ENCODE measurements at regions not wholly inside any gene's neighbourhood (a gene's known extent, or its start where the extent isn't known, plus 50 kb on each side); places are given as distances from the start of the nearest gene placed in this dataset.
A peak's percentile ranks its signal among the peaks of the same experiment; 100 is the strongest.
"Not testable (repeated sequence)": the region's sequence is repeated elsewhere in the genome, so short reads cannot be mapped to it uniquely, and the experiment has no call there.

DNA sequence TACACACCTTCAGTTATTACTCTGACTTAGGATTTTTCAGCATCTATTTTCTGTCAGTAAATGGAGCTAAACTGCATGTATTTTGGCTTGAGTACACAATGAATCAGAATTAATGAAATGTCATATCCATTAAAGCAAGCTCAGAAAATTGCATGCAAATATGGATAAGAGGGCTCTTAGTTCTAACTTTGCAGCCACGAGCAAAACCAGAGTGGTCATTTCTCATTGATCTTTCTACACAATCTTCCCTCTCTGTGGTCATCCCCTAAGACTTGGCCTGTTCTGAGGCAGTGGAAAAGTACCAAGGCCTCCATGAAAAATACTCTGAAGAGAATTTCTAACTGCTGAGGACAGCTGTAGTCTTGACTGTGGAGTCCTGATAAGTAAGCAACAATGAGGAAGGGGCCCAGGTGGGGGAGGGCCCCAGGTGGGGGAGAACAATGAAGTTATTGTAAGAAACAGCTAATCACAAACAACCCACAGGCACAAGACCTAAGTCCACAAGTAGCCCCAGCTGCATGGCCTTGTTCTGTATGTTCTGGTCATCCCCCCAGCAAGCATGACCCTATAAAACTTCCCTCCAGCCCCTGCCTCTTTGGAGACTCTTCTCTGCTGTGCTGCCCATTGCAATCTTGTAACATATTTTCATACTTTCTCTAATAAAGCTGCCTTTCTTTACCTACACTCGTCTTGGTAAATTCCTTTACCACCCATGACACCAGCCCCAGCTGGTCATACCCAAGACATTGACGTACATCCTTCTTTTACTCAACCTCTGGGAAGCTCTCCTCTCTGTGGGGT is 230.3 kb downstream of the TDRD15 start:
- DNase-seq = no peak

DNA sequence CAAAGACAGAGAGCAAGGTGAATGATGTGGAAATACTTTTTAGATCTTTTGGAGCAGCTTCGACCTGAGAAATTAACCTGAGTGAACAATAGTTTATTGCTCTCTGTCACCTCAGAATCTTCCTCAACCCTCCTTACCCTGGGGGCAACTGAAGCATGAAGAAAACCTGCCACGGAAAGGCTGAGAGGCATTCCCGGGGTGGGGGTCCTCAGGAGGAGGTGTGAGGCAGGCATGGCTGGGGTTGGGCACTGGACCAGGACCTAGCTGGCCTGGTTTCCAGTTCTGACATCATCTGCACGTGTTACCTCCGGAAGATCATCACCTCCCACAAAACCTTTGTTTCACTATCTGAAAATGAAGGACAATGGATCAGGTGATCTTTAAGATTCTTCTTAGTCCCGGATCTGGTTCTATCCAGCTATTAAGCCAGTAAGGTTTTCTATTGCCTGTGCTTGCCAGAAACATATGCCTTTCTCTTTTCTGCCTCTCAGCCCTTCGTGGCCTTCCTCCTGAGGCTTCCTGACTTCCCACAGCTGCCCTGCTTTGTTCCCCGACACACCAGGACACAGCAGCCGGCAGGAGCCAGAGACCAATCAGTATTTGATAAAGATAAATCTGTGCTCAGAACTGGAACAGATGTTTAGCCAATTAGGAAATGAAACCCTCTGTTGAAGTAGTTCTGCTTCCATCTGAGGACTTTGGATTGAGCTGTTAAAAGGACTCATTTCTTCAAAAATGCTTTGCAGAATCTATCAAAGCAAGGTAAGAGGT is 232.5 kb downstream of the TDRD15 start:
- no peak for DNase-seq

DNA sequence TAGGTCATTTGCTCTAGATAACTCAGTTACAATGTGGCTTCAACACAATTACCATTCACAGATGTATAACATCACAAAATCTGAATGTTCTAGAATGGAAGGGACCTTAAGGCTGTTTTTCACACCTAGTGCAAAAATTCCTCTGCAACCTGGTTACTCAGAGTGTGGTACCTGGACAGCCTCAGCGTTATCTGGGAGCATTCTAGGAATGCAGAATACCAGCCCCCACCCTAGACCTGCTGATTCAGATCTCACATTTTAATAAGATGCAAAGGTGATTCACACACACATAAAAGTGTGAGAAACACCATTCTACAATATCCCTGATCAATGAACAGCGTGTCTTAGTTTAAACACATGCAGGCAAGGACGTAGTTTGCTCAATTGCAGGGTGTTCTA is 233.1 kb downstream of the TDRD15 start:
- no peak for DNase-seq

DNA sequence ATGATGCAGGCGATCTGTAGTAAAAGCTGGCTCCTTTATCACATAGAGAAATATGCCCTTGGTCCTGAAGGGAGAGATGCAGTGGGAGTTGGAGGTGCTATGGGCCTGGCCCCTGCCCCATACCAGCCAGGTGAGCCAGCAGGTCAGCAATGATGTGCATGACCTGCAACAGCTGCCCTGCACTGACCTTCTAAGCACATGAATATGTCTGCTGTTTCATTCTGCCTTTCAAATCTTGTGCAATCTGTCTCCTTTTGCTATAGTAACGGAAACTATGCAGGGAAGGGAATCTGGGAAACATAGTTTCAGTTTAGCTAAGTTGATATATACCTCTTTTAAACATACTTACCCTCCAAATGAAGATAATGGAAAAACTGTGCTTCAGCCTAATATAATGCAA is 235.2 kb downstream of the TDRD15 start:
- DNase-seq = no peak

DNA sequence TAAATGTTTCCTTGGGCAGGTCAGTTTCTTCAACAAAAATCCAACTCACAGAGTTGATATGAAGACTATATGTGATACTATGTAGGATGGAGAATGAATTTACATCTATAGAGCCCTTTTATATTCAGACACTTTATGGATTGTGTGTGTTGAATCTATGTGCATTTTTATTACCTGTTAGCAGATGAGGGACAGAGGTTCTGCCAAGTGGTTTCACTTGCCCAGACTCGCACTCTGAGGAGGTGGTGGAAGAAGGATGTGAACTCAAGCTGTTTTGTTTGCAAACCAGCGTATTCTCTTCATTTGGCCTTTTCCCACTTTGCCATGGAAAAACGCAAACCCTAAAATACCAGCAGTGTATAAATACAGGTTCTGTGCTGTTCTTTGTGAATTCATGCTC is 237.6 kb downstream of the TDRD15 start:
- DNase-seq = no peak

DNA sequence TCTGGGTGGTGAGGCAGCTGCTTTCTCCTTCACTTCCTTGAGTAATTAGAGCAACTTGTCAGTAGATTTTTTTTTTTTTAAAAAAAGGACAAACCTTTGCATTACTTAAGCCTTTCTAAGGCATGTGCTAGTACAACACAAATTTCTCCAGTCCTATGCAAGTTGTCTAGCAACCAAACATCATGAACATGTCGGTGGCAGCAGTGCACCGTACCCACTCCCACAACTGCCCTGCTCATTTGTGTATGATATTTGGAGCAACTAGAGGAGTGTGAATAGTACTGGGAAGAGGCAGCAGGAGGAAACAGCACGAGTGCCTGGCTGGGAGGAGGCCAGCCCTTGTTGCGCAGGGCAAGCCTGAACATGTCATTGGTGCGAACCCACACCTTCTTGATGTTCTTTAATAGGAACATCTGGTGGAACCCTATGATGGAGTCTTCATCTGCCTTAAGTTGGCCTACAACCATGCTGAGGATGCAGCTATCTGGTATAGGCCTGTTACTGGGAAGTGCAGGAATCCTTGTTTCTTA is 238.3 kb downstream of the TDRD15 start:
- DNase-seq = no peak

DNA sequence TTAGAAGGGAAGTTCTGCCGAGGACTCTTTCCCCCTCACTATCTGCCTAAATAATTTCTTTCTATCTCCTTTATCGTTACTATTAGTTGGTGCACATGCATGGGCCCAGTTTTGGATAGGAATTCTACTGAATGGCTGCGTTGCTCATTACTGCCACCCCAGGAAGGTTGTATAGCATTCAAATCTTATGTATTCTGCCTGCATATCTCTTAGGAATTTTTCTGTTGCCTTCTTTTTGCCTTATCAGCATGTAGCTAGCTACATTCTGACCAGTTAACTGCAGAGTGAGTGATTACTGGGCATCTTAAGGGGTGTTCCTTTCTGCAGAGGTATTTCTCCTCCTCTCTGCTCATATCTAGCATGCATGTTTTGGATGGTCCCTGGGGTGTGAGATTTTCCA is 239.6 kb downstream of the TDRD15 start:
- DNase-seq = no peak

DNA sequence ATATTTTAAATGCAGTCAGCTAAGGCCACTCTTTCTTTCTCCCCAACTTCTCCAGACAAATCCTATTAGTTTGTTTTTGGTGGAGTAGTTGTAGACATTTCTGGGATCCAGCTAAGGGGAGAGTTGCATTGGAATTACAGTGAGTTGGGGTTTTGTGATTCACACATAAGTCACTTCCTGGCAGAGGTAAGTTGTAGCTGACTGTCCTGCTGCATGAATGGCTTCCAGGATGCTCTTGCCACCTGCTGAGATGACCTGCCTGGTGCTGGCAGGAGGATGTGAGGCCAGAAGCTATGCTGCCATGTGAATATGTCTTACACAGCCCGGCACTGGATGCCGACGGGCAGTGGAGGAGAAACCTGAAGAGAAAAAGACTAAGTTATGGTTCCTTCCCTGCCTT is 243.7 kb downstream of the TDRD15 start:
- no peak for DNase-seq

DNA sequence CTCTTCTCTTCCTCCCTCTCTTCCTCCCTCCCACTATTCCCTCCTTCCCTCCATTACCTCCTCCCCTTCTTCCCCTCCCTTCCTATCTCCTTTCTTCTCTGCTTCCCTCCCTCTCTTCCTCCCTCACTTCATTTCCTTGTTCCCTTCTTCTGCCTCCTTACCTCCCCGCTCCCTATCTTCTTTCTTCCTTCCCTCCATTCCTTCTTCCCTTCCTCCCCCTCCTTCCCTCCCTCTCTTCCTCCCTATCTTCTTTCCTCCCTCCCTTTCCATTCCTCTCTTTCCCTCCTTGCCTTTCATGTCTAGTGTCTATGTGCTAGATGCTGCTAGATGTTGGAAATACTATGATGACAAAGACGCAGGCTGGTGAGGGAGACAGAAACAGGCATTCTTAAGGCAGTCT is 246.0 kb downstream of the TDRD15 start:
- no peak for DNase-seq

DNA sequence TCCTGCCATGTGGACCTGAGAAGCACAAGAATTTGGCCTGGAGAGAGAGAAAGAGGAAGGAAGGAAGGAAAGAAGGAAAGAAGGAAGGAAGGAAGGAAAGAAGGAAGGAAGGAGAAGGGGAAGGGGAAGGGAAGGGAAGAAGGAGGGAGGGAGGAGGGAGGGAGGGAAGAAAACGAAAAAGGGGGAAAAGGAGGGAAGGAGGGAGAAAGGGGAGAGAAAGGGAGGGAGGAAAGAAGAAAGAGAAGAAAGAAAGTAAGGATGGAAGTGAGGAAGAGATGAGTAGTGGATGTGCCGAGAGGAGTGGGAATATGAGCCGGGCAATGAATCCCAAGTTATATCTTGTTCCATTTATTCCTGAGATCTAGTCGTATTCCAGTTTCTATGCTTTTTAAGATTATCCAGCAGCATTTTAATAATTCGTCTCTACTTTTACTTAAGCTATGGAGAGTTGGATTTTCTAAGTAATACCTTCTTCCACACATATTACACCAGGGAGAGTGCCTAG is 247.8 kb downstream of the TDRD15 start:
- DNase-seq = no peak

DNA sequence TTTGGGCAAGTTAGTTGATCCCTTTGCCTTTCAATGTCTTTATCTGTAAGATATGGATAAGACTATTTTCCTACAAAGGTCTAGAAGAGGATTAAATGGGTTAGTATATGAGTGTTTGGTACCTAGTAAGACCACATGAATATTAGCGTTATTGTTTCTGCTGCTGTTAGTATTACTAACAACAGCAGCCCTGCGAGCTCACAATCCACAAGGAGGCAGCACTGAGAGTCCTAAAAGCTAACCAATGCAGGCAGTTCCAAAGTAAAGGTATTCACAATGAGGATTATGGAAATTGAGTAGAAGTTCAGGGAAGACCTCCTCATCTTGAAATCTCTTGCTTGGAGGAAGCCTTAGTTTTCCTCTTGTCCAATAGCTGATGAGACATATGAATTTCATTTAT is 248.9 kb downstream of the TDRD15 start:
- no peak for DNase-seq

DNA sequence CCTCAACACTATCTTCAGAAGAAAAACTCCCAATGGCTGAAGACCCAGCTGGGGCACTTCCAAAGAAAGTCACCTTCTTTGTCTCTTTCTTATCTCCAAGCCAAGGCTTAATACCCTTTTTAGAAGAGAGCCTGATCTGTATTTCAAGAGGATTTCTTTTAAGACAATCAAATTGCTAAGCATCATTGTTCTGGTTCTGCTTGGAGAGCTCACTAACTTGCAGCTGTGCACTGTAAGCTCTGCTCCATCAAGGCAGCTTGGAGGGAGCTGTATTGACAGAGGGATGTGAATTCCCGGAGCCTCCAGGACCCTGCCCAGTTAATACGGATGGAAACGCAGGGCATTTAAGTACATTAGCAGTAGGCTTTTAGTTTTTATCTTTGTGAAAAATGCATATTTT is 253.1 kb downstream of the TDRD15 start:
- no peak for DNase-seq

DNA sequence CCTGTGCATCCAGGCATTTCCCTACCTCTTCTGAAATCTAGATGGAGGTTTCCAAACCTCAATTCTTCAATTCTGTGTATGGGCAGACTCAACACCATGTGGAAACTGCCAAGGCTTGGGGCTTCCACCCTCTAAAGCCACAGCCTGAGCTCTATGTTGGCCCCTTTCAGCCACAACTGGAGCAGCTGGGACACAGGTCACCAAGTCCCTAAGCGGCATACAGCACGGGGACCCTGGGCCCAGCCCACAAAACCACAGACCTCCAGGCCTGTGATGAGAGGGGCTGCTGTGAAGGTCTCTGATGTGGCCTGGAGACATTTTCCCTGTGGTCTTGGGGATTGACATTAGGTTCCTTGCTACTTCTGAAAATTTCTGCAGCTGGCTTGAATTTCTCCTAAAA is 255.4 kb downstream of the TDRD15 start:
- DNase-seq = peak; percentile 37

DNA sequence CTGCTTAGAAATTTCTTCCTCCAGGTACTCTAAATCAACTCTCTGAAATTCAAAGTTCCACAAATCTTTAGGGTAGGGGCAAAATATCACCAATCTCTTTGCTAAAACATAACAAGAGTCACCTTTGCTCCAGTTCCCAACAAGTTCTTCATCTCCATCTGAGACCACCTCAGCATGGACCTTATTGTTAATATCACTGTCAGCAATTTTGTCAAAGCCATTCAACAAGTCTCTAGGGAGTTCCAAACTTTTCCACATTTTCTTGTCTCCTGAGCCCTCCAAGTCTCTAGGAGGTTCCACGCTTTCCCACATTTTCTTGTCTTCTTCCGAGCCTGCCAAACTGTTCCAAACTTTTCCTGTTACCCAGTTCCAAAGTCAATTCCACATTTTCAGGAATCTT is 255.9 kb downstream of the TDRD15 start:
- not testable (repeated sequence) for DNase-seq

DNA sequence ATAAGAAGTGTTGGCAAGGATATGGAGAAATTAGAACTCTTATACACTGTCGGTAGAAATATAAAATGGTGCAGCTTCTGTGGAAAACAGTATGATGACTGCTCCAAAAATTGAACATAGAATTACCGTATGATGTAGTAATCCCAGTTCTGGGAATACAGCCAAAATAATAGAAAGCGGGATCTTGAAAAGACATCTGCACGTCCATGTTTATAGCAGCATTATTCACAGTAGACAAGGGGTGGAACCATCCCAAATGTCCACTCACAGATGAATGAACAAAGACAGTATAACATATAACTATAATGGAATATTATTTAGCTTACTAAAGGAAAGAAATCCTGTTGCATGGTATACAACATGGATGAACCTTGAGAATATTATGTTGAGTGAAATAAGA is 257.7 kb downstream of the TDRD15 start:
- DNase-seq = peak; percentile 49

DNA sequence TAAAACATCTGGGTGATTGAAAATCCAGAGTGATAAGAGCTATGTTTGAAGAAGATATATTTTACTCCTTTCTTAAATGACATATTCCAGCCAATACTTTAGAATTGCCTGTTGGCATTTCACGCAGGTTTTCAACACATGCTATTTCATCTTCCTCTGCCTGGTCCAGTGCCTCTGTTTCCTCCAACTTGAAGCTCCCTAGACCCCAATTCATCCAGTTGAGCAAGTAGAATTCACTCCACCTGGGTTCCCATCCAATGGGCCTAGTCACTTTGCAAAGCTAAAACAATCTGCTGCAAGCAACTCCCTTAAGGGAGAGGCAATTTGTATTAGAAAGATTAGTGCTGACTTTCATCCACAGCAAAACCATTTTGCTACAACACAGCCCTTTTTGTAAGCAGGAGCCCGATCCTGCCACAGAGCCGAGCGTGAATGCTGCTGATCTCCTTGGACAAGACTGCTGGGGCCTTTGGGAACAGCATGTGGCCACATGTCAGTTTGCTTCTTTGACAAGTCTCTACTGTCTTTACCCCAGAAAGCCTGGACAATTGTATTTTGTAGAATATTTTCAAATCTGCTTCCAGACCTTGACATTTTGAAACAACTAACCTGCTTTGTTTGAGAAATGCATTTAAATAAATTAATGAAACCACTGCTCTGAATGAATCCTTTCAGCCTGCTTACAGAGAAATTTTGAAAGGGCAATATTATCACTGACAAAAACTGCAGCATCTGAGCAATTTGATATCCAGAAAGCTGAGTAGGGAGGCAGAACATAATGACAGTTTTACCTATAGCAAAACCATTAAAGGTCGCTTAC is 259.1 kb downstream of the TDRD15 start:
- no peak for DNase-seq

DNA sequence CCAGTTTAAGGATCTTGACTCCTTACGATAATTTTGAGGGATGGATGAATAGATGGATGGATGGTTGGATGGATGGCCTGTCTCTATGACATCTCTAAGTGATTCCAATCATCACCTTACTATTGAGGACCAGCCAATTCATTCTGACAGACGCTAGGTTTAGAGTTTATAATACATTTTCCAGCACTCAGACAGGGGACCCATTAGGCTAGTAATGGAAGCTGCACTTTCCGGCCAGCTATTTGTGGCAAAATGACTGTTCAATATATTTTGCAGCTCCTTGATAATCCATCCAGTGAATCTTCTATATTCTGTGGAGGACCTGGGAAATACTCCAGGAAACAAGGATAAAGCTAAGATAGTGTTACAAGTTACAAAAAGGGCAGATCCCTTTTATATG is 262.9 kb downstream of the TDRD15 start:
- no peak for DNase-seq

DNA sequence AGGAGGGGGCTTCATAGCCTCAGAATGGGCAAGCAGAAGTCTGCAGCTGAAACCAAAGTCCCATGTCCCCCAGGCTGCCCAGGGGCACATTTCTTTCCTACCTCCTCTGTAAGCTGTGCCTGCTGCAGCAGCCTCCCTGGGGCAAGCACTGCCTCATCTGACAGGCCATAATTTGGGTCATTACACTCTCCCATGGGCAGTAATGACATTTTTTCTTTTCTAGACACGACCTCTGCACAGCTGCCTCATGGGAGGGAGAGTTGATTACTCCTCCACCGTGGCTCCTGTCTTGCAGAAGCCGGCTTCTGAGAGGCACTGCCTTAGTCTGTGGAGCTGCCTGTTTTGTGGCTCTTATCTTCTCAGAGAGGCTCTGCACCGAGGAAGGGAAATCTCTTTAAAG is 268.9 kb downstream of the TDRD15 start:
- no peak for DNase-seq

DNA sequence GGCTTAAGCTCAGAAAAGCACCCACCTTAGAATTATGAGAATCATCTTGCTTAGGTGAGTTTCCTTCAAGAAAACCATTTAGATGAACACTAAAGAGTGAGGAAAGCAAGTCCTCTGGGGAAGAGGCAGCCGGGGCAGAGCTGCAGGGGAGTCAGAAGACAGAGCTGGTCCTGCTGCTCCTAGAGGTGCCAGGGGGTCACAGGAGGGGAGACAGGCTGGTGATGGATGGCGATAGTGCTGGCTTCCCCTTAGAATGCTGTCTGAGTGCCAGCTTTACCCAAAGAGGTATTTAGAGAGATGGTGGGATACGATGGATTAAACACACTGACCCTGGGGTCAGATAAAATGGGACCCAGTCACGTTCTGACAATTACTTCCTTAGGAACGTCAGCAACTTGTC is 269.4 kb downstream of the TDRD15 start:
- DNase-seq = no peak

DNA sequence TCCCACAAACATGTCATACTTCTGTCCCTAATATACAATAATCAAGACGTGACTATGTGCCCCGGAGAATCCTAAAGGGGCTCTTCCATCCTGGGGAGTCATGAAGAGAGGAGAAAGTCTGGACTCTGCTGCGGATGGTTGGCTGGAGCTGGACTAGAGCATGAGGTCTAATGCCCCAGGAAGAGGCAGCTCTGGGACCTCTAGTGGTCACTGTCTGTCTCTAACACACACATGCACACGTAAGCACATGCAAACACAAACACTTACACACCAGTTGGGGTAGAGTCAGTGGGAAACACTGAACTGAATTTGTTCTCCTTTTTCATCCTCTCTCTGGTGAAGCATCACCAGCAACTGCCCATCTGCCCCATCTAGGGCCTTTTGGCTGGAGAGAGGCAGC is 271.6 kb downstream of the TDRD15 start:
- DNase-seq = no peak

DNA sequence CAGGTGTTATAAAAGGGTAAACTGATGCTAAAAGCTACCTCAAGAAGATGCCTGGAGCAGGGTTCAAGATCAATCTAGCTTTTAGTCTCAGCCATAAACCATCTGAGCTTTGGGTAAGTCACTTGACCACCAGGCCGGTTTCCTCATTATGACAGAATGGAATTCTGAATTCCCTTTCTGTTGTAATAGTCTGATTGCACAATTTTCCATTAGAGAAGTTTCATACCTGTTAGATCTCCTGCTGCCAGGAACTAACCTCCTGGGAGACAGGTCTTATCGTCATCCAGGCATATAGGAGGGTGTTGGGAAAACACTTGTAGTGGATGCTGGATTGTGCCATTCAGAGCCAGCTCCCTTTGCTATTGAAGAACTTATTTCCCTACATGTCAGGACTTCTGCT is 272.5 kb downstream of the TDRD15 start:
- no peak for DNase-seq

DNA sequence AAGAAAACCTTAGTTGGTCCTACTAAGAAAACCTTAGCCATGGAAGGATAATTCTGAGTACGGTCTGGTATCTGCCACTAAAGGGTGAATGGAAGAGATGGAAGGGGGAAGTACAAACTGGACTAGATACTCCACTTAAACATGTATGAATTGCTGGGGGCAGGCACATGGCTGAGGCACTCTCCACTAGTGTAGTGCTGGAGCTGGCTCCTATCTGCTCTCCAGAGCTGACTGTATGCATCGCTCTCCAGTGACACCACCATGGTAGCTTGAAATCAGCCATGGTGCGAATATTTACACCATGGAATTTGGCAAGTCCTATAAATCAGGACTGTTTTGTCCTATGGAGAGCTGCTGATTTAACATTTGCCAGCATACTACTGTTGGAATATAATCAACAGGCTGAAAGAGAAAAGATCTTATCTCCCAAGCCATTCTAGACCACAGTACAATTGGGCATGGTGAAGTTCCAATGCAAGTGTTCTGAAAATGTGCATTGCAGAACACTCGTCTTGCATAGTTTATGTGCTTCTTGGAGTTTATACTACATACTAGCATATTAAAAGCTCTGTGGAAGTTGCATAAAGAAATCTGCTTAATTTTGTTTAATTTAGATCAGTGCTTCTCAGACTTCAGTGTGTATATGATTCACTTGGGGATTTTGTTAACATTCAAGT is 277.4 kb downstream of the TDRD15 start:
- DNase-seq = no peak

DNA sequence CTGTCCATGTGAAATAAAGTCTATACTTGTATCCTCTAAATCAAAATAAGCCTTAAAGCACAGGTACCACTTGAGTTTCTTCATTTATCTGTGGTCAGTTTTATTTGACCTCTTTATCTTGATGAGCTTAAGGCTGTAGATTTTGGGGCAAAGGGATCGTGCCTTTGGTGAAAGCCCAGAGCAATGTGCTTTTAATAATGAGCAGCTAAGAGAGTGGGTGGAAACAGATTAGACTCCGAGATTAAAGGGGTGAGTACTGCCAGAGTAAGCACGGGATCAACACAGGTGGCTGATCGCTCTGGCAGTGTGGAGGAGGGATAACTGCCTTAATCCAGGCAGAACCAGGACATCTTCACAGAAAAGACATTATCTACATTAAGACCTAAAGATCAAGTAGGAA is 280.4 kb downstream of the TDRD15 start:
- DNase-seq = no peak

Data from femur (tissue), 1 donor.